H1 (cell line): ENCODE measurements at regions not wholly inside any gene's neighbourhood (a gene's known extent, or its start where the extent isn't known, plus 50 kb on each side); places are given as distances from the start of the nearest gene placed in this dataset.

Experiments
- ATF3 ChIP-seq: IDR thresholded peaks from 2 replicates; pipeline ENCODE4 v1.6.1; 2011; ENCODE audit warnings: low read depth, mild to moderate bottlenecking, low read length; ENCODE audit not compliant: insufficient read depth
- BRCA1 ChIP-seq: IDR thresholded peaks from 2 replicates; pipeline ENCODE4 v1.6.1; 2012; ENCODE audit warnings: low read depth, low read length, improper control_type of control experiment
- CBX8 ChIP-seq: fragments of 300-800, 300-1000 bp; sonication (generic); IDR thresholded peaks from 2 replicates; pipeline ENCODE4 v1.7.1; 2016; ENCODE audit warnings: low read depth, low read length, borderline replicate concordance
- EZH2 ChIP-seq: fragments of 200-600 bp; sonication (generic); IDR thresholded peaks from 2 replicates; pipeline ENCODE4 v1.7.1; 2012; ENCODE audit warnings: low read depth, mild to moderate bottlenecking, moderate library complexity, low read length, inconsistent platforms; ENCODE audit not compliant: severe bottlenecking
- FOSL1 ChIP-seq: IDR thresholded peaks from 2 replicates; pipeline ENCODE4 v1.6.1; 2011; ENCODE audit warnings: mild to moderate bottlenecking, low read depth, low read length, moderate library complexity; ENCODE audit not compliant: insufficient read depth
- RNF2 ChIP-seq: fragments of 200-900, 300-1000 bp; sonication (generic); IDR thresholded peaks from 2 replicates; pipeline ENCODE4 v1.7.1; 2016; ENCODE audit warnings: borderline replicate concordance, low read depth, mild to moderate bottlenecking, antibody characterized with exemption, low read length; ENCODE audit not compliant: poor library complexity, severe bottlenecking; ENCODE audit errors: missing control alignments
- RXRA ChIP-seq: IDR thresholded peaks from 2 replicates; pipeline ENCODE4 v1.6.1; 2011; ENCODE audit warnings: low read depth, mild to moderate bottlenecking, low read length, moderate library complexity; ENCODE audit not compliant: insufficient read depth
- TAF7 ChIP-seq: optimal IDR thresholded peaks from 2 replicates; pipeline ENCODE3; 2011; ENCODE audit warnings: low read depth, mild to moderate bottlenecking, inconsistent platforms, low read length, moderate library complexity, borderline replicate concordance
- TBP ChIP-seq: IDR thresholded peaks from 2 replicates; pipeline ENCODE4 v1.6.1; 2011; ENCODE audit warnings: low read depth, low read length, improper control_type of control experiment
- YY1 ChIP-seq: IDR thresholded peaks from 2 replicates; pipeline ENCODE4 v1.6.1; 2011; ENCODE audit warnings: low read depth, mild to moderate bottlenecking, low read length
- TF ChIP-seq, protein P1 (sequence below), 3 experiments: IDR thresholded peaks; 1 replicate in 2 of 3; 2 replicates in 1 of 3; pipeline versions ENCODE4 v1.5.1 to v1.6.1; 2011; ENCODE audit warnings: low read length in 3 of 3, mild to moderate bottlenecking in 3 of 3, inconsistent platforms in 2 of 3, low read depth in 1 of 3, moderate library complexity in 1 of 3; ENCODE audit not compliant: insufficient read depth in 1 of 3; ENCODE audit errors: control extremely low read depth in 1 of 3

DNA sequence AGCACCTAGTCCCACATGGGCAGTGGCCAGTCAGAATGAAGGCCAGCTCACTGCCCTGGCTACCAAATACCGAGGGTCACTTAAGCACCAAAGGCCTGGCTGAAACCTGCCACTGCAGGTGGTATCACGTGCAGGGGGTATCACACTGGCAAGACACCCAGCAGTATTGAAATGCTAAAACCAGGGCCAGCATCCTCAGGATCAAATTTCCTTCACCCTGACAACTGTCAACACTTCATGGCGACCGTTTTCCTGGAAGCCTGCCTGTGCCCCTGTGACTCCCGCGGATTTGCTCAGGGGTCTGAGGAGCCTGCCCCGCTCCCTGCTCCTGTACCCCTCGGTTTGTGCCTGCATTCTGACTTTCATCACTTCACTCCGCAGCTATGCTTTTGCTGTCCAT is 151.1 kb downstream of the TTLL2 start (continued):
- TF ChIP-seq TBP: no peak
- no peak for TF ChIP-seq FOSL1
- TF ChIP-seq EZH2: no peak
- TF ChIP-seq CBX8: no peak
- TF ChIP-seq YY1: peak; percentile 62; the same call in 1 of the 2 replicates
- TF ChIP-seq TAF7: no peak
- TF ChIP-seq RXRA: no peak
- no peak for TF ChIP-seq BRCA1
- TF ChIP-seq RNF2: no peak
- TF ChIP-seq, protein P1, sequence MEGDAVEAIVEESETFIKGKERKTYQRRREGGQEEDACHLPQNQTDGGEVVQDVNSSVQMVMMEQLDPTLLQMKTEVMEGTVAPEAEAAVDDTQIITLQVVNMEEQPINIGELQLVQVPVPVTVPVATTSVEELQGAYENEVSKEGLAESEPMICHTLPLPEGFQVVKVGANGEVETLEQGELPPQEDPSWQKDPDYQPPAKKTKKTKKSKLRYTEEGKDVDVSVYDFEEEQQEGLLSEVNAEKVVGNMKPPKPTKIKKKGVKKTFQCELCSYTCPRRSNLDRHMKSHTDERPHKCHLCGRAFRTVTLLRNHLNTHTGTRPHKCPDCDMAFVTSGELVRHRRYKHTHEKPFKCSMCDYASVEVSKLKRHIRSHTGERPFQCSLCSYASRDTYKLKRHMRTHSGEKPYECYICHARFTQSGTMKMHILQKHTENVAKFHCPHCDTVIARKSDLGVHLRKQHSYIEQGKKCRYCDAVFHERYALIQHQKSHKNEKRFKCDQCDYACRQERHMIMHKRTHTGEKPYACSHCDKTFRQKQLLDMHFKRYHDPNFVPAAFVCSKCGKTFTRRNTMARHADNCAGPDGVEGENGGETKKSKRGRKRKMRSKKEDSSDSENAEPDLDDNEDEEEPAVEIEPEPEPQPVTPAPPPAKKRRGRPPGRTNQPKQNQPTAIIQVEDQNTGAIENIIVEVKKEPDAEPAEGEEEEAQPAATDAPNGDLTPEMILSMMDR (IDR thresholded peaks at IDR 0.05; ENCODE audit: control extremely low read depth in 1 of 3, insufficient read depth in 1 of 3, low read depth in 1 of 3, low read length in 3 of 3): no peak
- 0 out of 2 replicates have a peak, but pooled peaks have one; percentile 14 for TF ChIP-seq ATF3
